Kidney epithelial cell (primary cell): ENCODE measurements at regions not wholly inside any gene's neighbourhood (a gene's known extent, or its start where the extent isn't known, plus 50 kb on each side); places are given as distances from the start of the nearest gene placed in this dataset.

ENCODE experiments used
- DNase-seq: peaks from one replicate; pipeline ENCODE4 v3.0.0-alpha.2; 2010; ENCODE audit warnings: low read depth
- H3K27me3 ChIP-seq: 2 replicates; pipeline ENCODE4 v1.6.0; 2011; ENCODE audit warnings: low read length; ENCODE audit not compliant: control insufficient read depth, insufficient read depth
- H3K36me3 ChIP-seq: 2 replicates; pipeline ENCODE4 v1.5.1; 2011; ENCODE audit warnings: low read length; ENCODE audit not compliant: control insufficient read depth, insufficient read depth
- H3K4me3 ChIP-seq: 2 replicates; pipeline ENCODE4 v1.5.1; 2011; ENCODE audit warnings: low read depth, mild to moderate bottlenecking, control low read depth, low read length
- TF ChIP-seq, protein P1 (sequence below): IDR thresholded peaks from 2 replicates; pipeline ENCODE4 v1.5.1; 2011; ENCODE audit warnings: mild to moderate bottlenecking, moderate library complexity, low read length, control low read depth, inconsistent platforms; ENCODE audit not compliant: insufficient read depth, poor library complexity, severe bottlenecking

DNA sequence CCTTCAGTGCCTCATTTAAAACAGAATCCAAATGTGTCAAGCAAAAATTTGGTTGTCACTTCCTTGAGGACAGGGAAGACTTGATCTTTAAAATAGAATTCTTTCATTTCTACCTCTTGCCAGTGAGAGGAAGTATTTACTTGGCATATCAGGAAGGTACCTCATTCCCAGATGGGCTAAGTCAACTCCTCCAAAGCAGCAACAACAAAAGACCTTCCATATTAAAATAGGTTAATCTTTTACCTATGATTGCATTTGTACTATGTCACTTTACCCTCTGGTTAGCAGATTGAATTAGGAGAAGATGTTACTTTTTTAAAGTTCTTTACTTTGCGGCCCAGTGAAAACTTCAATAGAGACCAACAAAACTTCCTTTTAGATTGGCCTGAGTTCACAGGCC lies 462.1 kb upstream of the ADAMTS9 start:
- Histone ChIP-seq H3K27me3 (no peaks in the 10 kb centered on the region), H3K4me3 (no peak overlapping the region), H3K36me3 (no peaks in the 10 kb centered on the region)
- TF ChIP-seq, protein P1, sequence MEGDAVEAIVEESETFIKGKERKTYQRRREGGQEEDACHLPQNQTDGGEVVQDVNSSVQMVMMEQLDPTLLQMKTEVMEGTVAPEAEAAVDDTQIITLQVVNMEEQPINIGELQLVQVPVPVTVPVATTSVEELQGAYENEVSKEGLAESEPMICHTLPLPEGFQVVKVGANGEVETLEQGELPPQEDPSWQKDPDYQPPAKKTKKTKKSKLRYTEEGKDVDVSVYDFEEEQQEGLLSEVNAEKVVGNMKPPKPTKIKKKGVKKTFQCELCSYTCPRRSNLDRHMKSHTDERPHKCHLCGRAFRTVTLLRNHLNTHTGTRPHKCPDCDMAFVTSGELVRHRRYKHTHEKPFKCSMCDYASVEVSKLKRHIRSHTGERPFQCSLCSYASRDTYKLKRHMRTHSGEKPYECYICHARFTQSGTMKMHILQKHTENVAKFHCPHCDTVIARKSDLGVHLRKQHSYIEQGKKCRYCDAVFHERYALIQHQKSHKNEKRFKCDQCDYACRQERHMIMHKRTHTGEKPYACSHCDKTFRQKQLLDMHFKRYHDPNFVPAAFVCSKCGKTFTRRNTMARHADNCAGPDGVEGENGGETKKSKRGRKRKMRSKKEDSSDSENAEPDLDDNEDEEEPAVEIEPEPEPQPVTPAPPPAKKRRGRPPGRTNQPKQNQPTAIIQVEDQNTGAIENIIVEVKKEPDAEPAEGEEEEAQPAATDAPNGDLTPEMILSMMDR: no peak
- DNase-seq: no peak

DNA sequence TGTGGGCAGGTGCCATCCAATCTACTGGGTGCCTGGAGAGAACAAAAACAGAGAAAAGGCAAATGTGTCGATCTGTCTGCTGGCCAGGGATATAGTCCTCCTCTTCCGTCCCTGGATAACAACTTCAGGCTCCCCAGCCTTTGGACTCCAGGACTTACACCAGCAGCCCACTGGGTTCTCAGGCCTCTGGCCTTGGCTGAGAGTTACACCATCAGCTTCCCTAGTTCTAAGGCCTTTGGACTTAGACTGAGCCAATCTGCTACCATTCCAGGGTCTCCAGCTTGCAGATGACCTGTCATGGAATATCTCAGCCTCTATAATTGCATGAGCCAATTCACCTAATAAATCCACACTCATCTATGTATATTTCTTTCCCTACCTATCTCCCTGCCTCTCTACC lies 460.9 kb upstream of the ADAMTS9 start:
- no peak overlapping the region for H3K4me3 ChIP-seq
- H3K36me3 ChIP-seq: no peaks in the 10 kb centered on the region
- no peak for DNase-seq
- no peaks in the 10 kb centered on the region for H3K27me3 ChIP-seq
- TF ChIP-seq, protein P1: no peak

DNA sequence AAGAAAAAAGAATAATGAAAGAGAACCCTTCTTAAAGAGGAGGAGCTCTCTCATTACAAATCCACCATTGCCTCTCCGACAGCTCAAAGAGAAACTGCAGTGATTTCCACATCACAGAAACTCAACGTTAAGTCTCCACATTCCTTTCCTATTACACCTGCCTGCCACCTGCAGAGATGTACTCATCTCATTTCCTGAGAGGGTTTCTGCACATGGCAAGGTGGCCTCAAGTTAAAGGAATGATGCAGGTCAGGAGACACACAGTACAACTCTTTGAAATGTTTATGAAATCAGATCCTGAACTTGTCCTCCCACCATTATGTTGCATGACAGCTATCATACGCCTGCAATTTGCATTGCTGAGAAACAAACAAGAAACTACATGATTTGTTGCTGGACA lies 458.4 kb upstream of the ADAMTS9 start:
- TF ChIP-seq, protein P1: no peak
- H3K36me3 ChIP-seq: no peaks in the 10 kb centered on the region
- DNase-seq: peak; percentile 90
- H3K27me3 ChIP-seq: no peaks in the 10 kb centered on the region
- H3K4me3 ChIP-seq: no peak overlapping the region

DNA sequence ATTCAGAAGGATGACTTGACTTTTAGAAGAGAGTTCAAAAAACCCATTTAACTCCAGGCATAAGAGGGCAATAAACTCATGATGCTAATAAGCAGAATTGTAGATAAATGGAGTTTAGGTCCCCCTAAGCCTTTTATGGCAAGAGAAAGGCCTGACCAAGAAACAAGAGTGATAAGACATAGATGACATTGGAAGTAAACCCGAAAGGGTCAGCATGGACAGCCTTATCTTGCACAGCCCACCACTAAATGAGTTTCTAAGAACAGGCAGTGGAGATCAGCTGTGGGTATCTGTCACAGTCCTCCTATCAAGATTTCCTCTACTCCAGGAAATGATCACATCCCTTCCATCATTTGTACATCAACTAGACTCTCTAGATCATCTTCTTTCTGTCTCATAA lies 457.9 kb upstream of the ADAMTS9 start:
- TF ChIP-seq, protein P1: no peak

DNA sequence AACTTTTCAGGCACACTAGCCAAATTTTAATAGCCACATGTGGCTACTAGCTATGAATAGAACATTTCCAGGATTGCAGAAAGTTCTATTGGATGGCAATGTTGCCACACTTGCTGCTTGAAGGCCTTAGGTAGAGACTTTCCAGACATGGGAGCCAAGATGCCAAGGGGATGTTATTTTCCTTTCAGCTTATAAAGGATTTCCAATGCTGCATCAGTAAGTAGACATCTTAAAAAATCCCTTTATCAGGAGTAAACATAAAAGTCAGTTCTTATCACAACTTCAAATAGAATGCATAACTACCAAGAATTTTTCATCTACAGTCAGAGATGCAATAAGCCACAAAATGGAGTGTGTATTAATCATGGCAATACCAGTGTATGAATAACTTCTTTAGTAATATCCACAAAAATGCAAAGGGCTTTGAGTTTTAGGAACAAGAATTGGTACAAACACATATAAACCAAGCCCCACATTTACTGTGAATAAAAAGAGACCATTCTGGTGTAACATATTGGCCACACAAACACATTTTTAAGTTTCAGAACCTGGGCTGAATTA lies 457.1 kb upstream of the ADAMTS9 start:
- no peaks in the 10 kb centered on the region for H3K36me3 ChIP-seq
- TF ChIP-seq, protein P1: no peak
- no peaks in the 10 kb centered on the region for H3K27me3 ChIP-seq
- no peak for DNase-seq
- no peak overlapping the region for H3K4me3 ChIP-seq

More for the DNA sequence above, 457.9 kb upstream of the ADAMTS9 start:
- Histone ChIP-seq H3K27me3 (no peaks in the 10 kb centered on the region), H3K4me3 (no peak overlapping the region), H3K36me3 (no peaks in the 10 kb centered on the region)
- DNase-seq: no peak

DNA sequence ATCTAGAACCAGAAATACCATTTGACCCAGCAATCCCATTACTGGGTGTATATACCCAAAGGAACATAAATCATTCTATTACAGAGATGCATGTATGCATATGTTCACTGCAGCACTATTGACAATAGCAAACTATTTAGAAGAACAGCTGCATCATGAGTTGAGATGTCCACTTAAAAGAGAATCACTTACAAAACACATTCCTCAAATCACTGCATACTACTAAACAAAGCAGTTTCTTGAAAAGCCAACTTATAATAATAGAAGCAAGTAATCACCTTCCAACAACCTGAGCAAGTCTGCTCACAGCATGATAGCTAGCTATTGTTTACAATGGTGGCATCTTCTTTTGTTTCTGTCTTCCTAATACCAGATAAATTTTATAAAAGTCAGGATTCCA lies 454.7 kb upstream of the ADAMTS9 start:
- H3K4me3 ChIP-seq: no peak overlapping the region
- TF ChIP-seq, protein P1: no peak
- no peaks in the 10 kb centered on the region for H3K36me3 ChIP-seq
- no peak for DNase-seq
- H3K27me3 ChIP-seq: no peaks in the 10 kb centered on the region
